ENCODE measurements at regions not wholly inside any gene's neighbourhood (a gene's known extent, or its start where the extent isn't known, plus 50 kb on each side); places are given as distances from the start of the nearest gene placed in this dataset.

DNA sequence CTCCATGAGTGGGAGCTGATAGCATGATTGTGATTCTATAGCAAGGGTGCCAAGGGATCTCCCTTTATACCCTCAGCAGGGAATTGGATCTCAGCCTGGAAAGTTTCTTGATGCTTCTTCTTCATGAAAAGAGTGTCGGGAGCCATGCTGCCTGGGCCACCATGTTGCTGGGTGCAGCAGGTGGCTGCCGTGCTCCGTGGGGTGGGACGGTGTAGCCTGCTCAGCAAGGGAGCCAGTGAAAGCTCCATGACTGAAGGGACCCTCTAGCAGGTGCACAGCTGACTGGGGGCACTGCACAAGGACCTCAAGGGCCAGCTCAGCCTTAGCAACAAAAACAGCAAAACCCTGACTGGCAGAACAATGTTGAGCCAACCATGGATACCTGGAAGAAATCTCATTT, 368.9 kb upstream of the HS6ST1 start:
- no peak for DNase-seq
- intact Hi-C loops (cut with DNase I), result no loop called here
- H3K4me3 ChIP-seq (replicated peaks in 1 of 3), result no peak overlapping the region
- no peaks in the 10 kb centered on the region for H3K9me3 ChIP-seq
- 90 to 100% methylated on average over 1 to 4 of the region's 4 CpGs for WGBS, 2 donors
- no peaks in the 10 kb centered on the region for H3K27me3 ChIP-seq
- H3K27ac ChIP-seq, result no peak overlapping the region
- no peaks in the 10 kb centered on the region for H3K4me1 ChIP-seq
- no peaks in the 10 kb centered on the region for H3K36me3 ChIP-seq
- TF ChIP-seq POLR2A (IDR thresholded peaks at IDR 0.05), result no peak
- TF ChIP-seq, protein P1, sequence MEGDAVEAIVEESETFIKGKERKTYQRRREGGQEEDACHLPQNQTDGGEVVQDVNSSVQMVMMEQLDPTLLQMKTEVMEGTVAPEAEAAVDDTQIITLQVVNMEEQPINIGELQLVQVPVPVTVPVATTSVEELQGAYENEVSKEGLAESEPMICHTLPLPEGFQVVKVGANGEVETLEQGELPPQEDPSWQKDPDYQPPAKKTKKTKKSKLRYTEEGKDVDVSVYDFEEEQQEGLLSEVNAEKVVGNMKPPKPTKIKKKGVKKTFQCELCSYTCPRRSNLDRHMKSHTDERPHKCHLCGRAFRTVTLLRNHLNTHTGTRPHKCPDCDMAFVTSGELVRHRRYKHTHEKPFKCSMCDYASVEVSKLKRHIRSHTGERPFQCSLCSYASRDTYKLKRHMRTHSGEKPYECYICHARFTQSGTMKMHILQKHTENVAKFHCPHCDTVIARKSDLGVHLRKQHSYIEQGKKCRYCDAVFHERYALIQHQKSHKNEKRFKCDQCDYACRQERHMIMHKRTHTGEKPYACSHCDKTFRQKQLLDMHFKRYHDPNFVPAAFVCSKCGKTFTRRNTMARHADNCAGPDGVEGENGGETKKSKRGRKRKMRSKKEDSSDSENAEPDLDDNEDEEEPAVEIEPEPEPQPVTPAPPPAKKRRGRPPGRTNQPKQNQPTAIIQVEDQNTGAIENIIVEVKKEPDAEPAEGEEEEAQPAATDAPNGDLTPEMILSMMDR (IDR thresholded peaks at IDR 0.05), result no peak

DNA sequence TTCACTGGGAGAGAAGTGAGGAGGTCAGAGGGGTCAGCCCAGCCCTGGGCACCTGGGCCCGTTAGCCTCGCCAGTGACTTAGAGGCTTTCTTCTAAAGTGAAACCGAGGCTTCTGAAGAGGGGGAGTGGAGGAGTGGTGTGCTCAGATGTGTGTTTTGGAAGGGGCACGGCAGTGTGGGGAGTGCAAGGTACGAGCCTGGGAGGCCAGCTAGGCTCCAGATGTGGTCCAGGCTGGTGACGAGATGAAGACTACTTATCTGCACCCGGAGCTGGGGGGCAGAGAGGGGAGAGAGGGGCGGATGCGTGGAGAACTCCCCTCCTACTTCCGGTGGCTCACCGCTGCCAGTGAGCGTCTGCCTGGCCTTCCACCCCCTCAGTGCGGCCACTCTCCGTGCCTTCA, 371.3 kb upstream of the HS6ST1 start:
- 89 to 91% methylated on average over 14 of the region's 14 CpGs for WGBS, 2 donors
- Histone ChIP-seq H3K9me3 (no peaks in the 10 kb centered on the region), H3K4me1 (no peaks in the 10 kb centered on the region), H3K27ac (no peak overlapping the region), H3K36me3 (no peaks in the 10 kb centered on the region), H3K4me3 (replicated peaks in 1 of 3) (no peak overlapping the region), H3K27me3 (no peaks in the 10 kb centered on the region)
- DNase-seq, result no peak
- intact Hi-C loops (cut with DNase I), result no loop called here
- TF ChIP-seq, protein P1 (IDR thresholded peaks at IDR 0.05), result no peak
- TF ChIP-seq POLR2A (IDR thresholded peaks at IDR 0.05), result no peak

GRCh38 chr2:128690431-128690830, 371.8 kb upstream of the HS6ST1 start:
- no peak overlapping the region for H3K27ac ChIP-seq
- WGBS, 2 donors, result 92 to 93% methylated on average over 14 of the region's 14 CpGs

GRCh38 chr2:128690869-128691268, 372.2 kb upstream of the HS6ST1 start:
- Histone ChIP-seq H3K36me3 (no peaks in the 10 kb centered on the region), H3K9me3 (no peaks in the 10 kb centered on the region), H3K4me1 (no peaks in the 10 kb centered on the region), H3K27ac (no peak overlapping the region), H3K4me3 (replicated peaks in 1 of 3) (no peak overlapping the region), H3K27me3 (no peaks in the 10 kb centered on the region)
- 83 to 86% methylated on average over 9 of the region's 9 CpGs for WGBS, 2 donors
- intact Hi-C loops (cut with DNase I), result no loop called here
- DNase-seq, result no peak
- TF ChIP-seq, protein P1 (IDR thresholded peaks at IDR 0.05), result no peak
- TF ChIP-seq POLR2A (IDR thresholded peaks at IDR 0.05), result no peak

More at GRCh38 chr2:128690431-128690830, 371.8 kb upstream of the HS6ST1 start:
- Histone ChIP-seq H3K36me3 (no peaks in the 10 kb centered on the region), H3K9me3 (no peaks in the 10 kb centered on the region), H3K27me3 (no peaks in the 10 kb centered on the region), H3K4me1 (no peaks in the 10 kb centered on the region), H3K4me3 (replicated peaks in 1 of 3) (no peak overlapping the region)
- no peak for DNase-seq
- intact Hi-C loops (cut with DNase I), result no loop called here
- TF ChIP-seq, protein P1 (IDR thresholded peaks at IDR 0.05), result no peak
- TF ChIP-seq POLR2A (IDR thresholded peaks at IDR 0.05), result no peak

DNA sequence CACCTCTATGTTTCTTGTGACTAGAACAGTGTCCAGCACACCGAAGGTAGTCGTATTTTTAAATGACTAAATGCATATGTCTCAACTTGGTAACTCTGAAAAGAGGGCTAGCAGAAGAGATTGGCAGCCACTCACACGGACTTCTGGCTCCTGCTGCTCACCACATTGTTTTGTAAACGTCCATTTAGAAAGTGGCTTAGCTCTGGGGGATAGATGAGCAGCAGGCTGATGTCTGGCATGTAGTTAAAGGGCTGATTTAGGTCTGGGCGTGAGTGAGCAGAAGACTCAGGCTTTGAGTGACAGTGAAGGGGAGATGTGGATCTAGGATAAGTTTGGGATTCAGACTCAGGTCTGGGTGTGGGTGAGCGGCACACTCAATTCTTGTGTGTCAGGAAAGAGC, 372.9 kb upstream of the HS6ST1 start:
- Histone ChIP-seq H3K27me3 (no peaks in the 10 kb centered on the region), H3K4me1 (no peaks in the 10 kb centered on the region), H3K9me3 (no peaks in the 10 kb centered on the region), H3K27ac (no peak overlapping the region), H3K4me3 (replicated peaks in 1 of 3) (no peak overlapping the region), H3K36me3 (no peaks in the 10 kb centered on the region)
- no peak for DNase-seq
- intact Hi-C loops (cut with DNase I), result no loop called here
- WGBS, 2 donors, result 65 to 82% methylated on average over 6 of the region's 6 CpGs
- no peak for TF ChIP-seq POLR2A (IDR thresholded peaks at IDR 0.05)
- TF ChIP-seq, protein P1 (IDR thresholded peaks at IDR 0.05), result no peak

All from thyroid gland (tissue), 4 donors.